ENCODE measurements at regions not wholly inside any gene's neighbourhood (a gene's known extent, or its start where the extent isn't known, plus 50 kb on each side); places are given as distances from the start of the nearest gene placed in this dataset.

DNA sequence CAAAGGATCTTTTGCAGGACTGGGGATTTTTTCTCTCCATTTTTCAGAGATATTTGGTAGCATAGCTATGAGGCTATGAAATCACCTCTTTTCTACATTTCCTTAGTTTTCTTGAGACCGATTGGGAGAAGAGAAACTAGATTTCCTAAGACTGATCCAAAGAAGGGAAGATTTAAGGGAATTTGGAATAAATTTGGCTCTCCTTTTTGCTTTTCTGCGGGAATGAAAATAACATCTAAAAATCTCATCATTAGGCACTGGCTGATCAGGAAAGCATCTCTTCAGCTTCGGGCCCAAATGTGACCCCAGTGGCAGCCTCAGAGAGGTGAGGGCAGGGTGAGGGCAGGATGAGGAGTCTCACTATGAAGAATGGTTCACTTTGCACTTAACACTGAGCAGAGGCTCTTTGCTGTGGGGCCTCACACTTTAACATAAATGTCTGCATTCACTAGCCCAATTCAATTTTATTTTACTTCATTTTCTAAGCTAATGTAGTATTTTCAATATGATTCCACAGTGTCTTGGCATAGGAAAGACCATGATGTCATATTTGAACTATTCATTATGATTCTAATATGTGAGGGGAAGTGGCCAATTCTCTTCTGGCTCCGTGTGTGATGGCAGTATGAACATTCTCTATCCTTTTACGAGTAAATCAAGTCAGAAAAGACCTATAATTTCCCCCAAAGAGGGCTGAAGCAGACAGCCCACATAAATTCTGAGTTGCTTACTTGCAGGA is 193.2 kb downstream of the MEX3B start:
- TF ChIP-seq EP300 (IDR thresholded peaks at IDR 0.05) (no peak), POLR2AphosphoS5 (IDR thresholded peaks at IDR 0.05) (no peak)
- TF ChIP-seq, protein P1, sequence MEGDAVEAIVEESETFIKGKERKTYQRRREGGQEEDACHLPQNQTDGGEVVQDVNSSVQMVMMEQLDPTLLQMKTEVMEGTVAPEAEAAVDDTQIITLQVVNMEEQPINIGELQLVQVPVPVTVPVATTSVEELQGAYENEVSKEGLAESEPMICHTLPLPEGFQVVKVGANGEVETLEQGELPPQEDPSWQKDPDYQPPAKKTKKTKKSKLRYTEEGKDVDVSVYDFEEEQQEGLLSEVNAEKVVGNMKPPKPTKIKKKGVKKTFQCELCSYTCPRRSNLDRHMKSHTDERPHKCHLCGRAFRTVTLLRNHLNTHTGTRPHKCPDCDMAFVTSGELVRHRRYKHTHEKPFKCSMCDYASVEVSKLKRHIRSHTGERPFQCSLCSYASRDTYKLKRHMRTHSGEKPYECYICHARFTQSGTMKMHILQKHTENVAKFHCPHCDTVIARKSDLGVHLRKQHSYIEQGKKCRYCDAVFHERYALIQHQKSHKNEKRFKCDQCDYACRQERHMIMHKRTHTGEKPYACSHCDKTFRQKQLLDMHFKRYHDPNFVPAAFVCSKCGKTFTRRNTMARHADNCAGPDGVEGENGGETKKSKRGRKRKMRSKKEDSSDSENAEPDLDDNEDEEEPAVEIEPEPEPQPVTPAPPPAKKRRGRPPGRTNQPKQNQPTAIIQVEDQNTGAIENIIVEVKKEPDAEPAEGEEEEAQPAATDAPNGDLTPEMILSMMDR (IDR thresholded peaks at IDR 0.05), result no peak

Data from gastroesophageal sphincter (tissue), 3 donors.